NCI-H1105 (cell line): ENCODE measurements at regions not wholly inside any gene's neighbourhood (a gene's known extent, or its start where the extent isn't known, plus 50 kb on each side); places are given as distances from the start of the nearest gene placed in this dataset.

Source experiments
- DNase-seq: peaks from one replicate; lab custom pipeline; 2025; lab: John Stamatoyannopoulos, UW

- peak; percentile 43 for DNase-seq
These were observed 97.4 kb upstream of the ITGA6 start for GRCh38 chr2:172329774-172330671.

GRCh38 chr2:172332507-172332906, 94.9 kb upstream of the ITGA6 start:
- DNase-seq = no peak

- no peak for DNase-seq
These were observed 94.0 kb upstream of the ITGA6 start for GRCh38 chr2:172333235-172333977.

- no peak for DNase-seq
These were observed 93.4 kb upstream of the ITGA6 start for GRCh38 chr2:172333978-172334330.

GRCh38 chr2:172334988-172335387, 92.4 kb upstream of the ITGA6 start:
- no peak for DNase-seq

- no peak for DNase-seq
These were observed 91.7 kb upstream of the ITGA6 start for GRCh38 chr2:172335736-172336135.

- no peak for DNase-seq
These were observed 90.7 kb upstream of the ITGA6 start for GRCh38 chr2:172336681-172337080.

- peak; percentile 0 for DNase-seq
These were observed 87.9 kb upstream of the ITGA6 start for GRCh38 chr2:172339371-172340010.

- DNase-seq = no peak
These were observed 87.0 kb upstream of the ITGA6 start for GRCh38 chr2:172340394-172340793.

- DNase-seq = no peak
These were observed 85.3 kb upstream of the ITGA6 start for GRCh38 chr2:172342078-172342477.

GRCh38 chr2:172342611-172343010, 84.8 kb upstream of the ITGA6 start:
- DNase-seq = no peak

- no peak for DNase-seq
These were observed 83.2 kb upstream of the ITGA6 start for GRCh38 chr2:172344159-172344558.

- DNase-seq = no peak
These were observed 81.3 kb upstream of the ITGA6 start for GRCh38 chr2:172345956-172346555.

GRCh38 chr2:172348555-172349288, 78.7 kb upstream of the ITGA6 start:
- DNase-seq = no peak

GRCh38 chr2:172350839-172351479, 76.4 kb upstream of the ITGA6 start:
- no peak for DNase-seq

GRCh38 chr2:172351586-172351985, 75.8 kb upstream of the ITGA6 start:
- DNase-seq = no peak

GRCh38 chr2:172354347-172354746, 73.0 kb upstream of the ITGA6 start:
- DNase-seq = no peak

- no peak for DNase-seq
These were observed 69.9 kb upstream of the ITGA6 start for GRCh38 chr2:172357442-172357841.

- no peak for DNase-seq
These were observed 68.5 kb upstream of the ITGA6 start for GRCh38 chr2:172358691-172359556.

GRCh38 chr2:172361360-172361759, 66.0 kb upstream of the ITGA6 start:
- no peak for DNase-seq
